ENCODE measurements at regions not wholly inside any gene's neighbourhood (a gene's known extent, or its start where the extent isn't known, plus 50 kb on each side); places are given as distances from the start of the nearest gene placed in this dataset.

DNA sequence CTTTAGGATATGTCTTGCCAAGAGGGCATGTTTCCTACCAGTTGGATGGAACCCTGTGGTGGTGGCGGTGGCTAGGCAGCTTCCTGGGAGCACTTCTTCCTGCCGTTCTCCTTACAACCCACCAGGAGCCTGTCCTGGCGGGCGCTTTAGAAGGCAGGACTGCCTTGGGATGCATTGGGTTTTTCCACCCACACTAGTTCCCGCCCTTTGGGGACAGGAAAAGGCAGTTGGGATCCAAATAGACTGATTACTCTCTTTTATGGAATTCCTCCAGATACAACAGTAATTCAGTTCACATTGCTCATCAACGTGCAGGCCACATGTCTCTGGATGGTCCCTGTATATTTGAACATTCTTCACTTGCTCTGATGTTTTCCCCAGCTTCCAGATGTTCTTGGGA is 305.7 kb upstream of the SSTR1 start:
- no peak for DNase-seq

DNA sequence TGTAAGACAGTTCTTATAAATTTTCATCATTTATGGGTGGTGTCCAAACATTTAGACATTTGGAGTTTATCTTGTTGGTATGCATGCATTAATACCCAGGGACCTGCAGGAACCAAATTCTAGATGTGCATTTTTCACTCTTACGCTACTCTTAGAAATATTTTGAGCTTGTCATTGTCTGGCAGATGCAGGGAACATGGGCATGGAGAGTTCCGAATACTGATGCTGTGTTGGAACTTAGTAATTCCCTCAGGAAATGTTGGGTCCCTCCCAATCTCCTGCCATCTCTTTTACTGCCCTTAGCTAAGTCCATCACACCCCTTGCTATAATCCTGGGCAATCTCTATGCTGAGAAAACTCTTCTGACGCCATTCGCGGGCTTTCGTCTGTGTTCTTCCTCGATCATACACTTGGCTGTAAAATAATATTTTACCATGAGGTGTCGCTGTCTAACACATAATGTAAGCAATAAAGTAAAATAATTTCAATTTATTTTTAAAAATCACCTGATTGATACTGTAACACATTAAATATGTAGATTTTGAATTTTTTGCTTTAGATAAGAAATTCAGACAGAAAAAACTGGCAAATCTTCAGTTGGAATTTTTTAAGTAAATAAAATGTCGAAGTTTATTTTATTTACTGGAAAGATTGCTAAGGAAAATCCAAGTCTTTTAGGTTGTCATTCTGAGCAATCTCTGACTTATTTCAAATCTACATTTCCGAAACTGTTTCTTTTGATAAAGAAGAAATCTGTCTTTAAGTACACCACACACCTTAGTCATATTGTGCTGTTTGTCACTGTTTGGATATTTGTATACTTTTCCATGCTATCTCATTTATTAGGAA is 304.1 kb upstream of the SSTR1 start:
- DNase-seq, result no peak

- no peak for DNase-seq
These were observed 283.1 kb upstream of the SSTR1 start for GRCh38 chr14:37924622-37925021.

DNA sequence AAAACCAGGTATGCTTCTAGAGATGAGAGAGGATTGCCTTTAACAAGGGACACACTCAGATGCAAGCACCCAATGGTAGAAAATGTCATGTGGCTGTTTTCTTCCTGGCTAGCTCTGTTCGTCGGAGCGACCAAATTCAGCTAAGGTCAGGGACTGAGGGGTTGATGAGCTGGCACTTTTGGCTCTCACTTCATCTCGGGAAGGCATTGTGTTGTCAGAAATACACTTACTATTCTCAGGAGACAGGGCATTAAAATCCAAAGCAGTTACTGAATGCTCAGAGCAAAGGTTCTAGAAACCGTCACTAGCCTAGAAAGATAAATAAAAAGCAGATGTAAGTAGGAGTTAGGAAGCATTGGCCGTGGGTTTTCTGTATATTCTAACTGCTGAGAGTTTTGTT is 275.7 kb upstream of the SSTR1 start:
- no peak for DNase-seq

DNA sequence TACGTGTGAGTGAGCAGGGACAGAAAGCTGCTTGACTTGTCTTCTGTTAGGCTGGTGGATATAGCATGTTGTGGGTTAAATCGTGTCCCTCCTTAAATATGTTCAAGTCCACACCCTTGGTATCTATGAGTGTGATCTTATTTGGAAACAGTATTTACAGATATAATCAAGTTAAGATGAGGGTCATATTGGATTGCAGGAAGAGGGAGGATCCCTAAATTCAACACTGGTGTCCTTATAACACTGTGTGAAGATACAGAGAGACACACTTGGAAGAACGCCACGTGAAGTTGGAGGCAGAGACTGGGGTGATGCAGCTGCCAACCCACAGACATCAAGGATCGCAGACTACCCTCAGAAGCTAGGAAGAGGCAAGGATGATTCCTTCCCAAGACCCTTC is 275.2 kb upstream of the SSTR1 start:
- no peak for DNase-seq

DNA sequence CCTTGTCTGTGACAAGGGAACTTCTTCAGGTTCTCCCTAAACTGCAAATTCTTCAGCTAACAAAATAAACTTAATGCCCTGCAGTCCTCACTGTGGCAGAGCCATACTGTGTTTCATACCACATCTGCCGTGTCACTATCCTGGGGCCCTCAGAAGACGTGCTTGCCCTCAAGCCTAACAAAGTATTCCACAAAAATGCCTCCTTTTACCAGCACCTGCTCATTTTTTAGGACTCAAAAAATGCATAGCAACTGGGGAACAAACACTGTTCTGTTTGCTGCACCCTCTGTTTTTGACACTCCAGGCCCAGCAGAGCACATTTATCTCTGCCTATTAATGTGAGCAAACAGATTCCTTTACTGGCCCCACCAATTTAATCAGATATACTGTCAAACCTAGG is 270.7 kb upstream of the SSTR1 start:
- DNase-seq, result no peak

GRCh38 chr14:37939442-37940028 is 268.2 kb upstream of the SSTR1 start:
- no peak for DNase-seq

DNA sequence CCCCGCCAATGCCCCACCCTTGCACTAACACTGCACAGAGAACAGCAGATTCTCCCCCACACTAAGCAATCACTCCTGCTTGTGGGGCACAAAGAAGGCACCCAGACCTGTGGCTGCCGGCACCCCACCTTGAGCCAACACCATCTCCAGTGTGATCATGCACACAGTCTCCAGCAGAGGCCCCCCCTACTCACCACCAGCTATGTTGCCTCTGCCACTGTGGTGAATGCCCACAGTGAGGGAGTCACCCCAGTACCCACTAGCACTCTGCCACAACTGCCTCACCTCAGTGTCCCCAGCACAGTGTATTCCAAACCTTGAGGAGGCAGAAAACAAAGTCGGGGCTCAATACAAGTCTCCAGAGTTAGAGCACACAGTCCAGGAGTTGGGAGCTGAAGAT is 261.7 kb upstream of the SSTR1 start:
- no peak for DNase-seq

DNA sequence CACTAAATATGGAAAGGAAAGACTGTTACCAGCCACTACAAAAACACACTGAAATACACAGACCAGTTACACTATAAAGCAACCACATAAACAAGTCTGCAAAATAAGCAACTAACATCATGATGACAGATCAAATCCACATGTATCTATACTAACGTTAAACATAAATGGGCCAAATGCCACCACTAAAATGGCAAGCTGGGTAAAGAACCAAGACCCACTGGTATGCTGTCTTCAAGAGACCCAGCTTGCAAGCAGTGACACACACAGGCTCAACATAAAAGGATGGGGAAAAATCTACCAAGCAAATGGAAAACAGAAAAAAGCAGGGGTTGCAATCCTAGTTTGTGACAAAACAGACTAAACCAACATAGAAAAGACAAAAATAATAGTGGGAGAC is 260.9 kb upstream of the SSTR1 start:
- no peak for DNase-seq

- no peak for DNase-seq
These were observed 259.4 kb upstream of the SSTR1 start for GRCh38 chr14:37948266-37948665.

GRCh38 chr14:37968664-37969240 is 239.0 kb upstream of the SSTR1 start:
- DNase-seq, result no peak

- DNase-seq, result no peak
These were observed 238.2 kb upstream of the SSTR1 start for GRCh38 chr14:37969511-37969979.

DNA sequence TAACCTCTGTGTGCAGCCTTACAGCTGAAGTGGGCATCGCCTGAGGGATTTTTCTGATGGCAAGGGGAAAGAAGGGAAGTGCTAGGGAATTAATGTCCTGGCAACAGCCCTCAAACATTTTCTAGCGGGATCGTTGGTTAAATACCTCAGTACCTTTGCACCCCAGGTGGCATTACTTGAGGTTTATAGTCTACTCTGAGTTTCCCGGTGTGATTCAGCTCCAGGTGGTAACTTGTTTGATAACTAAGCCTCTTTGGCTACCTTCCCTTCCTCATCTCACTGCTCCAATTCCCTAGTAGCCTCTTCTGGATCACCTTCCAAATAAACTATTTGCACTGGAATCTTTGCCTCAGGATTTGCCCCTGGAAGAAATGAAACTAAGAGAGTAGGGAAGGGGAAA is 237.0 kb upstream of the SSTR1 start:
- DNase-seq, result no peak

GRCh38 chr14:37972941-37973887 is 234.5 kb upstream of the SSTR1 start:
- no peak for DNase-seq

GRCh38 chr14:37974421-37974820 is 233.3 kb upstream of the SSTR1 start:
- DNase-seq, result no peak

GRCh38 chr14:37977481-37977880 is 230.2 kb upstream of the SSTR1 start:
- DNase-seq, result no peak

GRCh38 chr14:37985826-37986470 is 221.8 kb upstream of the SSTR1 start:
- DNase-seq, result peak; percentile 27

GRCh38 chr14:37988472-37988871 is 219.2 kb upstream of the SSTR1 start:
- no peak for DNase-seq

DNA sequence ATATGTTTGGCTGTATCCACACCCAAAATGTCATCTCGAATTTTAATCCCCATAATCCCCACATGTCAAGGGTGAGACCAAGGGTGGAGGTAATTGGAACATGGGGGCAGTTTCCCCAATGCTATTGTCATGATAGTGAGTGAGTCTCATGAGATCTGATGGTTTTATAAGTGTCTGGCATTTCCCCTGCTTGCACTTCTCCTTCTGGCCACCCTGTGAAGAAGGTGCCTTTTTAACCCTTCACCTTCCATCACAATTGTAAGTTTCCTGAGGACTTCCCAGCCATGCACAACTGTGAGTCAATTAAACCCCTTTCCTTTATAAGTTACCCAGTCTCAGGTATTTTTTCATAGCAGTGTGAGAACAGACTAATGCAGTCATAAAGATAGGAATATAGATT is 216.7 kb upstream of the SSTR1 start:
- DNase-seq, result no peak

DNA sequence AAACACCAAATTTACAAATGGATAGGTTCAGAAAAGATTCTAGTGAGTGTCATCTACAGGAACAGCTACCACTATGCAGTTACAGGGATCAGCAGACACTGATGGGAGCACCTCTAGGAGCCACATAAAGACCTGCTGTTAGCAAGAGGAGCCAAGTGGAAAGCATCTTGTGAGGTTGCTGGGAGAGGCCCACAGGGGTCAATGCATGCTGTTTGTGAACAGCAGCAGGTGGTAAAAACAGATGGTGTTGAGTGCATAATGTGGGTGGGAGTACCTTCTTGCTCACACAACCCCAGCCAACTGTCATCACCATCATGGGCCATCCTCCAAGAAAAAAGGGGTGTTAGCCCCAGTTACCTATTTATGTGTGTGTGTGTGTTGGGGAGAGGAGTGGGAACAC is 215.2 kb upstream of the SSTR1 start:
- no peak for DNase-seq

DNA sequence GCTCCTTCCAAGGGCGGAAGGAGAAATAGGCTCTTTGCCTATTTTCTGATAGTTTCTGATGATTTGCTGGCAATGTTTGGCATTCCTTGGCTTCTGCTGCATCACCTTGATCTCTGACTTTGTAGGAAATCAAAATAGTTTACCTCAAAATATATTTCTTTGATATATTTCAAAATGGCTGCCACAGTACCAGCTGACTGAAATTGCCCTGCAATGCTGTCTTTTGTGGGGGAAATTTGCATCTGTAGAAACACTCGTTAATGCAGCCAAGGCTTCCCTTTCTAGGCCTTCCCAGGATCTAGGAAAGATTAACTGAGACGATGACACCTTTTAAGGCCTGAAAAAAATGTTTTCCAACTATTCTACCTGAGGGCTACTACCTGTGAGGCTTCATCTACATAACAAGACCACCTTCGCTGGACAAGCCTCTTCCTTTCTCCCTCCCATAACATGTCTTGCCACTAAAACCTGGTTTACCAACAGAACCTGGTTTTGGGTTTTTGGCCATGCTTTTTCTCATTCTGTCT is 212.8 kb upstream of the SSTR1 start:
- no peak for DNase-seq

GRCh38 chr14:37997017-37997416 is 210.7 kb upstream of the SSTR1 start:
- DNase-seq, result no peak

All from activated T-cell treated with anti-CD3 and anti-CD28 coated beads for 4 hours (primary cell).